ENCODE measurements at regions not wholly inside any gene's neighbourhood (a gene's known extent, or its start where the extent isn't known, plus 50 kb on each side); places are given as distances from the start of the nearest gene placed in this dataset.

- DNase-seq (ENCODE audit: low spot score) (no peak), ATAC-seq (ENCODE audit: low FRiP score) (no peak)
- no peak for TF ChIP-seq CTCF (IDR thresholded peaks at IDR 0.05)
These were observed 94.3 kb upstream of the PITX1 start for GRCh38 chr5:135128361-135128760.

- TF ChIP-seq CTCF (IDR thresholded peaks at IDR 0.05), result no peak
- DNase-seq (ENCODE audit: low spot score), result no peak
- no peak for ATAC-seq (ENCODE audit: low FRiP score)
These were observed 93.6 kb upstream of the PITX1 start for GRCh38 chr5:135127439-135128240.

GRCh38 chr5:135126688-135127438 lies 92.8 kb upstream of the PITX1 start:
- no peak for TF ChIP-seq CTCF (IDR thresholded peaks at IDR 0.05)
- no peak for ATAC-seq (ENCODE audit: low FRiP score)
- DNase-seq (ENCODE audit: low spot score), result no peak

- DNase-seq (ENCODE audit: low spot score), result no peak
- no peak for TF ChIP-seq CTCF (IDR thresholded peaks at IDR 0.05)
These were observed 90.7 kb upstream of the PITX1 start for GRCh38 chr5:135124724-135125123.

GRCh38 chr5:135124128-135124527 lies 90.1 kb upstream of the PITX1 start:
- DNase-seq (ENCODE audit: low spot score), result no peak
- TF ChIP-seq CTCF (IDR thresholded peaks at IDR 0.05), result no peak
- ATAC-seq (ENCODE audit: low FRiP score), result no peak

More at GRCh38 chr5:135124724-135125123, 90.7 kb upstream of the PITX1 start:
- ATAC-seq (ENCODE audit: low FRiP score), result no peak

DNA sequence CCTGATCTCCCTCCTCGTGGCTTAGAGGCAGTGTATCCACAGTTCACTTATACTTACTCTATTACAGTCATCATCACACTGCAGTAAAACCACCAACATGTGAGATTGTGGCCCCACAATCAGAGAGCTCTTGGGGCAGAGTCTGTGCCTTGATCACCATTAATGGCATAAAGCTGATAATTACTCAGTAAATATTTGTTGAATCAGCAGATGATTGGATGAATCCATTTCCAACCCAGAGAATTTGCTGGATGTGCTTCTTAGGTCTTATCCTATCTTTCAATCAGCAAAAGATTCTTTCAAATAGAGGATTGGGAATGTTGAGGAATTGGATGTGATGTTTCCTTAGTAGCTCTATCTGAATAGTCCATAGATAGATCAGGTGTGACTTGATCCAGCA lies 88.8 kb upstream of the PITX1 start:
- no peak for ATAC-seq (ENCODE audit: low FRiP score)
- DNase-seq (ENCODE audit: low spot score), result no peak
- no peak for TF ChIP-seq CTCF (IDR thresholded peaks at IDR 0.05)

Measured in omental fat pad (tissue), 3 donors.